Suprapubic skin (tissue), 4 donors: ENCODE measurements at regions not wholly inside any gene's neighbourhood (a gene's known extent, or its start where the extent isn't known, plus 50 kb on each side); places are given as distances from the start of the nearest gene placed in this dataset.

ENCODE experiments used
- DNase-seq, 2 donors: peaks; one replicate each; pipeline ENCODE4 v3.0.0-alpha.2; 2019; ENCODE audit warnings: low spot score in 2 of 2
- H3K27ac ChIP-seq: fragments of 200-600 bp; sonication (generic); one replicate; pipeline ENCODE4 v1.5.1; 2019
- H3K27me3 ChIP-seq: fragments of 200-600 bp; sonication (generic); one replicate; pipeline ENCODE4 v1.5.1; 2019
- H3K36me3 ChIP-seq: fragments of 200-600 bp; sonication (generic); one replicate; pipeline ENCODE4 v1.5.1; 2019
- H3K4me1 ChIP-seq: fragments of 200-600 bp; sonication (generic); one replicate; pipeline ENCODE4 v1.5.1; 2019
- H3K4me3 ChIP-seq: fragments of 200-600 bp; sonication (generic); one replicate; pipeline ENCODE4 v1.5.1; 2019; ENCODE audit warnings: mild to moderate bottlenecking
- H3K9me3 ChIP-seq: fragments of 200-600 bp; sonication (generic); one replicate; pipeline ENCODE4 v1.5.1; 2019
- CTCF ChIP-seq, 2 donors: fragments of 200-600 bp in 1 of 2; fragments of 450-650 bp in 1 of 2; sonication (generic) in 1 of 2; IDR thresholded peaks; one replicate each; pipeline ENCODE4 v1.5.1; 2016 to 2019; ENCODE audit warnings: antibody characterized with exemption in 2 of 2, mild to moderate bottlenecking in 1 of 2, moderate library complexity in 1 of 2
- EP300 ChIP-seq: sonication (generic); formaldehyde crosslinking; IDR thresholded peaks from one replicate; pipeline ENCODE4 v1.6.1; 2017; ENCODE audit warnings: antibody characterized with exemption
- POLR2A ChIP-seq, 2 donors: fragments of 450-650 bp; IDR thresholded peaks; one replicate each; pipeline ENCODE4 v1.6.1; 2017; ENCODE audit warnings: antibody characterized with exemption in 2 of 2, mild to moderate bottlenecking in 2 of 2, moderate library complexity in 2 of 2
- POLR2AphosphoS5 ChIP-seq, 3 donors: sonication (generic); formaldehyde crosslinking; IDR thresholded peaks; one replicate each; pipeline ENCODE4 v1.6.1; 2017; ENCODE audit warnings: antibody characterized with exemption in 3 of 3
- WGBS: methylation state at CpG from one replicate; pipeline ENCODE4 v1.1.5; 2018; 5-methylcytosine and 5-hydroxymethylcytosine counted together

- no peak for TF ChIP-seq EP300
- no peak for TF ChIP-seq POLR2AphosphoS5 (IDR thresholded peaks at IDR 0.05)
- no peak for TF ChIP-seq CTCF (IDR thresholded peaks at IDR 0.05)
- no peak for TF ChIP-seq POLR2A (IDR thresholded peaks at IDR 0.05)
- no peaks in the 10 kb centered on the region for H3K27me3 ChIP-seq
- no peaks in the 10 kb centered on the region for H3K36me3 ChIP-seq
- no peaks in the 10 kb centered on the region for H3K9me3 ChIP-seq
- no peak overlapping the region for H3K4me3 ChIP-seq
- H3K27ac ChIP-seq, result no peak overlapping the region
- 59% methylated on average over 4 of the region's 4 CpGs for WGBS
- no peaks in the 10 kb centered on the region for H3K4me1 ChIP-seq
- DNase-seq, result no peak
Measured at GRCh38 chr13:32940601-32941000, 75.6 kb upstream of the KL start.

GRCh38 chr13:32941368-32941767 is 74.9 kb upstream of the KL start:
- no peaks in the 10 kb centered on the region for H3K36me3 ChIP-seq
- TF ChIP-seq POLR2AphosphoS5 (IDR thresholded peaks at IDR 0.05) (no peak), POLR2A (IDR thresholded peaks at IDR 0.05) (no peak), CTCF (IDR thresholded peaks at IDR 0.05) (no peak), EP300 (no peak)
- DNase-seq, result no peak
- H3K4me1 ChIP-seq, result no peaks in the 10 kb centered on the region
- H3K9me3 ChIP-seq, result no peaks in the 10 kb centered on the region
- 84% methylated on average over 3 of the region's 3 CpGs for WGBS
- no peak overlapping the region for H3K27ac ChIP-seq
- no peaks in the 10 kb centered on the region for H3K27me3 ChIP-seq
- H3K4me3 ChIP-seq, result no peak overlapping the region

GRCh38 chr13:32946558-32946957 is 69.7 kb upstream of the KL start:
- TF ChIP-seq POLR2AphosphoS5 (IDR thresholded peaks at IDR 0.05), result no peak
- no peak for TF ChIP-seq EP300
- no peak for TF ChIP-seq POLR2A (IDR thresholded peaks at IDR 0.05)
- no peak overlapping the region for H3K27ac ChIP-seq
- no peaks in the 10 kb centered on the region for H3K4me1 ChIP-seq
- no peaks in the 10 kb centered on the region for H3K36me3 ChIP-seq
- no peaks in the 10 kb centered on the region for H3K9me3 ChIP-seq
- 91% methylated on average over 5 of the region's 5 CpGs for WGBS
- DNase-seq, result no peak
- H3K27me3 ChIP-seq, result no peaks in the 10 kb centered on the region
- H3K4me3 ChIP-seq, result no peak overlapping the region

- WGBS, result 77% methylated on average over 8 of the region's 8 CpGs
- no peak overlapping the region for H3K27ac ChIP-seq
- H3K4me3 ChIP-seq, result no peak overlapping the region
- no peaks in the 10 kb centered on the region for H3K36me3 ChIP-seq
- H3K27me3 ChIP-seq, result no peaks in the 10 kb centered on the region
- TF ChIP-seq POLR2A (IDR thresholded peaks at IDR 0.05) (no peak), EP300 (no peak), CTCF (IDR thresholded peaks at IDR 0.05) (no peak), POLR2AphosphoS5 (IDR thresholded peaks at IDR 0.05) (no peak)
- DNase-seq, result no peak
- no peaks in the 10 kb centered on the region for H3K4me1 ChIP-seq
- H3K9me3 ChIP-seq, result no peaks in the 10 kb centered on the region
Measured at GRCh38 chr13:32947411-32948276, 68.6 kb upstream of the KL start.

GRCh38 chr13:32949820-32950219 is 66.4 kb upstream of the KL start:
- no peaks in the 10 kb centered on the region for H3K27me3 ChIP-seq
- no peak for DNase-seq
- H3K27ac ChIP-seq, result no peak overlapping the region
- no peak overlapping the region for H3K4me3 ChIP-seq
- H3K9me3 ChIP-seq, result no peaks in the 10 kb centered on the region
- no peaks in the 10 kb centered on the region for H3K36me3 ChIP-seq
- no peaks in the 10 kb centered on the region for H3K4me1 ChIP-seq
- 39% methylated on average over 2 of the region's 2 CpGs for WGBS
- TF ChIP-seq POLR2AphosphoS5 (IDR thresholded peaks at IDR 0.05) (no peak), CTCF (IDR thresholded peaks at IDR 0.05) (no peak), POLR2A (IDR thresholded peaks at IDR 0.05) (no peak), EP300 (no peak)
